DMS 273 treated with DMSO at 0.1 percent for 48 hours (cell line): ENCODE measurements at regions not wholly inside any gene's neighbourhood (a gene's known extent, or its start where the extent isn't known, plus 50 kb on each side); places are given as distances from the start of the nearest gene placed in this dataset.
"Not testable (repeated sequence)": the region's sequence is repeated elsewhere in the genome, so short reads cannot be mapped to it uniquely, and the experiment has no call there.

Experiments used
- DNase-seq: peaks from one replicate; lab custom pipeline; 2025; lab: John Stamatoyannopoulos, UW

DNA sequence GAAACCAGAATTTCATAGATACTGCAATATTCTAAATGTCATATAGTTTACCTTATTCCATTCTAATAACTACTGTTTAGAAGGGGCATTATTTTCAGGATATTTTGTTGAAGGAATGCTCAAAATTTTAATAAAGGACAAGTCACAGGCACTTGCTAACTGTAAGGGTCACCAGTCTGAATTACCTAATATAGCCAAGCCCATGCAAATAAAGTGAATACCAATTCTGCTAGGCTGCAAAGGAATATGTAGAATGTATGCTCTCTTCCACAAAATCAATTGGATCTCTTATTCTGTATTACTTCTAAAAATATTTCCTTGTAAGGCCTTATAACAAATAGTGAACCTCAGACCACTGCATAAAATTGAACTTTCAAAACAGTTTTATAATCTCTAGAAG, 52.3 kb upstream of the FAT4 start:
- no peak for DNase-seq

DNA sequence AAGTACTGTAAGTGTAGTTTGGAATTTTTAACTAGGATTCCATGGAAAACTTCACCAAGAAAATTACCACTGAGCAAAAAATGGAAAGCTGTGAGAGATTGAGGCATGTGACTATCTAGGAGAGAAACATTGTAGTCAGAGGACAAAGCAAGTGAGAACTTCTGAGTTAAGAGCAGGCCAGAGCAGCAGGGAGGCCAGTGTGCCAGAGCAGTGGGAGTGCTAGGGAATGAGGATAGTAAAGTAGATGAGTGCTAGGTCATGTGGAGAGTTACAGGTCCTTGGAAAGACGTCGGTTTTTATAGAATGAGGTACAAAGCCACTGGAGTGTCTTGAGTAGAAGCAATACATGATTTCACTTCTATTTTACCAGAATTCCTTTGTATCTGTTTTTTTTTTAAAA, 52.7 kb upstream of the FAT4 start:
- DNase-seq, result no peak

DNA sequence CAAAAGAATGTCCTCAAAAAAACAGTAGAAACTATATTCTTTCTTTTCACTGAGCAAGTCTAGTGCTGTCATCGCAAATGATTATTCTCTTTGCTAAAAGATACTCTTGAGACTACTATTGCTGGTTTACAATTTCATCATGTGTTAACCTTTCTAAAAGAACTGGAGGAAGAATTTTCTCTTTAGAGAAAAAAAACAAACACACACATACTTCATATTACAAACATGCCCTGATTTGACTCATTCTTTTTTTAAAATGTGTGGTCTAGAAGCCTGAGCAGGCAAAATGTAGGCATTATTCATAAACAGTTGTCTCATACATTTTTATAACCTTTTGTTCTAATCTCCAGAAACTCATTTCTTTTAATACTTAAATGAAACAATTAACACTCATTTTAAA, 60.6 kb upstream of the FAT4 start:
- DNase-seq, result no peak

DNA sequence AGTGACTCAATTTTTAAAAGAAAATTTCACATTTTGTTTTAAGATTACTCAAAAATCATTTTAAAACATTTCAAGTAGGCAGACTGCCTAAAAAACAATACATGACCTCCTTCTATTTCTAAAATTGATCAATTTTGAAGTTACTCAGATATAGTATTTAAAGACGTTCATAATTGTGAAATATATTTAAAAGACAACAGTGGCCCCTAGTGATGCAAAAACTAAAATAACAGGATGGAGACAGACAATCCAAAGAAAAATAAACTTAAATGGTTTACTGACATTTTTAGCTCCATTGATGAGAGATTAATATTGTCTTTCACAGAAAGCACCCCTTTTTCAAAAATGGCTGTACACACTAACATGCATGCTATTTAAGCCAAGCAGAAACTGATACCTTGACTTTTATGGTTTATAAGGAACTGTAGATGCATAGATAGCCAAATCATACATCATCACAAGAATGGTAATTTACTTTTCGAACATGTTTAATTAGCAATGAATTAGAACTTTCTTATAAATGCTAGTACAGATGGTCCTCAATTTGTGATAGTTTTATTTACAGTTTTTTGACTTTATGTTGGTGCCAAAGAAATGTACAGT, 69.8 kb upstream of the FAT4 start:
- no peak for DNase-seq

DNA sequence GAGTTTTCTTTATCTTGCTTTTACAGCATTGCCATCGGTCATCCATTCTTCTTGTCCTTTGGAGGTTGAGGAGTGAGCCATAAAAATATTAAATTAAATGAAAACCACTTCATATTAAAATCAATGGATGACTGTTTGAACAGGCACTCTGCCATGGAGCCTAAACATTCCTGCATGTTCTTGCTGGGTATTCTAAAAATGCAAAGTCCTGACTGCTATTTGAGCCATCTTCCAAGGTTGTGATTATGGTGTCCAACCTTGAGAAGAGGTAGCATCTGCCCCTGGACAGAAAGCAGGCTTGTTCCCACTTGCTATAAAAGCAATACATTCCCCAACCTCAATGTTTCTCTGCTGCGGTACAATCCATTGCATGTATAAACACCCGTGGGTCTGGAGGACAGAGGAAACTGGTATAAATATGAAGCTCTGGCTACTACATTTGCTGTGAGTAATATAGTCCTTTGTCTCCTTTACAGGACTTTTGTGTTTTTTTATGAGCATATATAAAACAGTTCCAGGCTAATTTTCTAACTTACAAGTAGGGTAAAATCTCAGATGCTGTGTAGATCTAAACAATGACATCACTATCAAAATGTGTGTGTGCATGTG, 70.9 kb upstream of the FAT4 start:
- no peak for DNase-seq

DNA sequence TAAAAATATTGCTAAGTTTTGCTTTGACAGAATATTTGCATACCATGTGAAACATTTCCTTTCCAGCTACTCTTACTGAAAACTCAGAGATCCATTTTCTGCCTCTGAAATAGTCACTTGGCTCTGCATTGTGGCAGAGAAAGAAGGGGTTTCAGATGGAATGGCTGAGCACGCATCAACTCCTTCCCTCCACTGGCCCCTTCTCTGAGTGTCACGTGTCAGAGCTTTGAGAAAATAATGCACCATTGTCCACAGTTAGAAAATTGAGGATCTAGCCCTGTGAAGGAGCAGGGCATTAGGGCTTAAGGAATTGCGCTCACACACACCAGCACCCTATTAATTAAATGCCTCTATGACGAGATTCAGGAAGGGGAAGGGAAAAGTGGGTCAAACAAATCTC, 78.8 kb upstream of the FAT4 start:
- no peak for DNase-seq

DNA sequence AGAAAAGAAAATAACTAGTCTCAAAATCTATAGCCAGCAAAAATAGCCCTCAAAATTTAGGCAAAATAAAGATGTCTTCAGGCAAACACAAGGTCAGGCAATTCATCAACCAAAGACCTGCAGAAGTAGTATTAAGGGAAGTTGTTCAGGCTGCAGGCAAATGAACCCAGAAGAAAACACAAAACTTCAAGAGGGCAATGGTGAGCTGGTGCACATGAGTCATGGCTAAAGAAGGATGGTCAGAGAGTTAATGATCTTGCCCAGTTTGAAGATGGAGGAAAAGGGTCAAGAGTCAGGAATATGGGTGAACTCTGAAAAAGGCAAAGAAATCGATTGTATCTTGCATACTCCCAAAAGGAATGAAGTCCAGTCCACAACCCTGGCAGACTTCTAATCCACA, 83.1 kb upstream of the FAT4 start:
- DNase-seq, result no peak

DNA sequence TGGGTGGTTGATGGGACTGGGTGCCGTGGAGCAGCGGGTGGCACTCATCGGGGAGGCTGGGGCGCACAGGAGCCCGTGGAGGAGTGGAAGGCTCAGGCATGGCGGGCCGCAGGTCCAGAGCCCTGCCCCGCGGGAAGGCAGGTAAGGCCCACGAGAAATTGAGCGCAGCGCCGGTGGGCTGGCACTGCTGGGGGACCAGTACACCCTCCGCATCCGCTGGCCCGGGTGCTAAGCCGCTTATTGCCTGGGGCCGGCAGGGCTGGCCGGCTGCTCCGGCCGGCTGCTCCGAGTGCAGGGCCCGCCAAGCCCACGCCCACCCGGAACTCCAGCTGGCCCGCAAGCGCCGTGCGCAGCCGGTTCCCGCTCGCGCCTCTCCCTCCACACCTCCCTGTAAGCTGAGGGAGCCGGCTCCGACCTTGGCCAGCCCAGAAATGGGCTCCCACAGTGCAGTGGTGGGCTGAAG, 85.1 kb upstream of the FAT4 start:
- DNase-seq, result no peak

DNA sequence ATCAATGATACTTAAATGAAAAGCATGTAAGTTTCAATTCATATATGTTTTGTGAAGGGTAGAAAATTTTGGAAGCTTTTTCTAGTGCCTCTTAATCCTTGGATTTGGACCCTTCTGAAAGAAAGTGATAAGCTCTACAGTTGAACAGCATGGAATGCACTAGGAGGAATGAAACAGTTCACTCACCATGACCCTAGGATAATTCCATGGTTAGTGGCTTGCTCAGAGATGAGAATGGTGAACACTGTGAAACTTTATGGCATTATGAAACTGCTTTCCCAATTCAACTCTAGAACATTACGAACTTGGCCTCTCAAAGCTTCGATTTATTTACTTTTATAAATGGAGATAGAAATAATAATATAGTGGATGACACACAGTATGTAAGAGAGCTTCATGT, 88.9 kb upstream of the FAT4 start:
- no peak for DNase-seq

DNA sequence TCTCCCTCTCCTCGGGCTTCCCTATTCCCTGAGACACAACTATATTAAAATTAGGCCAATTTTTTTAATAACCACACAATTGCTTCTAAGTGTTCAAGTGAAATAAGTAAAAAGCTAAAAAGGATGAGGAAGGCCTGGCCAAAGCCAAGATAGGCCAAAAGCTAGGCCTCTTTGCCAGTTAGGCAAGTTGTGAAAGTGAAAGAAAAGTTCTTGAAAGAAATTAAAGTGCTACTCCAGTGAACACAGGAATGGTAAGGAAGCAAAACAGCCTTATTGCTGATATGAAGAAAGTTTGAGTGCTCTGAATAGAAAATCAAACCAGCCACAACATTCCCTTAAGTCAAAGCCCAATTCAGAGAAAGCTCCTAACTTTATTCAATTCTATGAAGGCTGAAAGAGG, 114.2 kb upstream of the FAT4 start:
- no peak for DNase-seq

DNA sequence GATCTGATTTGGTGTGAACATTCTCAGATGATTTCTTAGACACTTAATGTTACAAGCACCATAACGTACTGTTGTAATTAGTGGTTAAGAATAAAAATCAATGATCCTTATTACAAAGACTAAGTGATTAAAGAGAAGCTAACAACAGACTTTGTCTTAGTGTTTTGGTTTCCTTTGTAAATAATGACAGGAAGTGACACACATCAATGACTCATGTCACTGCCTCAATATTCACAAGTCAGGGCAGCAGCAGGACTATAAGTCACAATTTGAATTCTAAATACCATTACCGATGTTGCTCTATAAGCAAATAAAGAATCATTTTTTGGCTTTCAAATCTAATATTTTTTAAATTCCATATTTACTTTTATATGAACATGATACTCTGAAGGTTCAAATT, 115.8 kb upstream of the FAT4 start:
- DNase-seq, result no peak

DNA sequence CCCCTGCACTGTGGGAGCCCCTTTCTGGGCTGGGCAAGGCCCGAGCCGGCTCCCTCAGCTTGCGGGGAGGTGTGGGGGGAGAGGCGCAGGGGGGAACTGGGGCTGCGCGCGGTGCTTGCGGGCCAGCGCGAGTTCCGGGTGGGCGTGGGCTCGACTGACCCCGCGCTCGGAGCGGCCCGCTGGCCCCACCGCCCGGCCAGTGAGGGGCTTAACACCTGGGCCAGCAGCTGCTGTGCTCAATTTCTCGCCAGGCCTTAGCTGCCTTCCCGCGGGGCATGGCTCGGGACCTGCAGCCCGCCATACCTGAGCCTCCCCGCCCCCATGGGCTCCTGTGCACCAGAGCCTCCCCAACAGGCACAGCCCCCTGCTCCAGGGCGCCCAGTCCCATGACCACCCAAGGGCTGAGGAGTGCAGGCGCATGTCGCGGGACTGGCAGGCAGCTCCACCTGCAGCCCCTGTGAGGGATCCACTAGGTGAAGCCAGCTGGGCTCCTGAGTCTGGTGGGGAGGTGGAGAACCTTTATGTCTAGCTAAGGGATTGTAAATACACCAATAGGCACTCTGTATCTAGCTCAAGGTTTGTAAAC, 122.8 kb upstream of the FAT4 start:
- not testable (repeated sequence) for DNase-seq

DNA sequence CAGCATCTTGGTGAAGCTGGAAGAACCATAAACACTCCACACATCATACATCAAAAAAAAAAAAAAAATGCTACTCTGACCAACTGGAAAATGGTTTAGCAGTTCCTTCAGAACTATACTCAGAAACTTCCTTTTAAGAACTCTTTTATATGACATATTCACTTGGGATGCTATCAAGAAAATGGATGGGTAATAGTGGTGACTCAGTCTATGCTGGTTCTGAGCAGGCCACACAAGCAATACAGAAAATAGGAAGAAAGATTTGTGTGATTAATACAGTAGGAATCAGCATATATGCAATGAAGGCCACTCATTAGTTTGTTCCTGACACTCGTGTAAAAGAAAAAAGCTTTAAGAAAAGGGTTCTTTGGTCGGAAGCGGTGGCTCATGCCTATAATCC, 123.5 kb upstream of the FAT4 start:
- DNase-seq, result no peak

DNA sequence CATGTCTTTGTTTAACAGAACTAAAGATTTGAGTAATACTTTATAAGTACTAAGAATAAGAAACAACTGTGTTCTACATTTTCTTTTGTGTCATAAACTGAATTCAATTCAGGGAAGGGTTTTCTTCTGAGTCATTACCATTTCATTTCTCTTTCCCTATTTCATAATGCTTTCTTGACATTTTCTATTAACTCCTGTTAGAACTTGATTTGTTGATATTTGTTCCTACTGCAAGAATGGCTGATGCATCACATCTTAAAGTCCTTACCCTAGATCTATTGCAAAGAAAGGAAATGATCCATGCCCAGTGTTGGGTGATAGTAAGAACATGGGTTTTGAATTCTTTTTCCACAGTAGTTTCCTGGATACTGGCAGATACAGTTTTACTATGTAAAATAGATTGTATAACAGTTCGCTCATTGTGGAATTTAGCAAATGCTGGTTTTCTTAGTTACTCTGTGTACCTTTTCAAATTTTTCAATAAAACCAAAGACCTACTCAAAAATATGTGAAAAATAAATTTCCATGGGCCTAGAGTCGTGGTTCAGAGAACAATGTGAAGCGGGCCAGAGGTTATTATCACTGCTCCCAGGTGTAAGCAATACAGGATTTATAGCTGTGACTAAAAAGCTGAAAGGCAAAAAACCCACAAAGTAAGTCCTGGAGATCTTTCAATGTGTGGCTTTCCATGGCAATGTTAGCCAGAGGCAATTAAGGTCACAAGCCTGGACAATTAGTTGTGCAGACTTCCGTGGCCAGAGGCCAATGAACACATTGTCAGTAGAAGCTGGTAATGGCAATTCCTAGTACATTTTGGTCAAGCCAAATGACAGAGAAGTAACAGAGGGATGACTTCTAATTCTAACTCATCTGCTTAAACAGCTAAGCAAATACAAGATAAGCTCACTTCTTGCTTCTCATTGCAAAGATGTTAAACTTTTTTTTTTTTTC, 127.3 kb upstream of the FAT4 start:
- DNase-seq, result no peak

DNA sequence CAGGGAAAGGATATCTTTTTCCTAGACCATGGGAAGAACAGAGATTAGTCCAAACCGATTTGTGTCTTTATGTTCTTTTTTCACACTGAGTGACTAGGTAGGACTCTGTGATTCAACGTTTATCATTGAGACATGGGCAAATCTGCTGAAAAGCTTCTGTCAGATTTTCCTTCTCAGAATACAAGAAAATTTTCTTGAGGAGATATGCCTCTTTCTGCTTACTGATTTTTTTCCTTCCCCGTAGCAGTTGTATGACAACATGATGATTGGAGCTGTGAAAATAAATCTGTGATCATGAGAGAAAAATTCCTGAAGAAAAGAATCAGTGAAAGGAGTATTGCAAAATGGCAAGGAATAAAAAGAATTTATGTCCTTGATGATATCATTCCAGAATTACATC, 130.6 kb upstream of the FAT4 start:
- no peak for DNase-seq

DNA sequence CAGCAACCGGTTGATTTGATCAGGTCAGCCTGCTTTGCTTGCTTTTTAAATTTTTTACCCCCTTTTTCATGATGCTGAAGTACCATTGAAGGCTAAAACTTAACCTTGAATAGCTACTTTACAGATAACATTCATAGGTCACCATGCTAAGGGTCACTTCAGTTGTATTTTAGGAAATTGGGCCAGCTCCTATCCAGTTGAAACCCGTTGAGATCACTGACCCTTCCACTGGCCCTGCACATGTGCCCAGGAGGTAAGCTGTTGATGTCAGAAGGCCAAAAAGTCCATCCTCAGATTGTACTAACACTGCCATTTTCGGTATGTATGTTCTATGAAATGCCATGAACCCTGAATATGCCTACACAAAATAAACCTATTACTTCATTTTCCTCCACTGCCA, 133.0 kb upstream of the FAT4 start:
- no peak for DNase-seq

DNA sequence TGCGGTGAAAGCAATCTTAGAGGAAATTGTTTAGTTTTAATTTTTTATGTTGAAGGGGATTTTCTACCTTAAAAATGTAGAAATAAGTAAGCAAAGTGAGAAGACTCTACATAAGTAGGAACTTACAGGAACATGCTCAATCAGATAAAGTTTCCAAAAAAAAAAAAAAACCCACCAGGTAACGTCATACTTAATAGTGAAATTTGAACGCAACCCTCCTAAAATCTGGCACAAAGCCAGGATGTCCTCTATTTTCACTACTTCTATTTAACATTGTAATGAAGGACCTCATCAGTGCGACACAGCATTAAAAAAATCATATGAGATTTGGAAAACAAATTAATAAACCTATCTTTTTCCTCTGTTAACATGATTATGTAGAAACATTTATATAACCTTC, 135.0 kb upstream of the FAT4 start:
- no peak for DNase-seq

DNA sequence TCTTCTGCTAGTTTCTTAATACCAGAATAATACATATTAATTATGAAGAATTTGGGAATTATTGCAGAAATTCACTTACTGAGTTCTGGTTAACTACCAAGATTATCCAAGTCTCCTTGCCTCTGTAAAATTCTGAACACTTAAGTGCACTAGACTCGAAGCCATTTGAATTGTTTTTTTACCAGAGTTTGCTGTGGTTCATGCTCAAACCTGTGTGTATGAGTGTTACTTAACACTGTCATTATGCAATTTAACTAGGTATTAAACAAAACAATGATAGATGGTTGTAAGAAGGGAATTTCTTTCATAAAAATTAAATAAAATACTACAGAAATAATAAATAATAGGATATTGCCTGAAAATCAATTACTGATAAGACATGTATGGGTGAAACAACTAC, 145.6 kb upstream of the FAT4 start:
- DNase-seq, result no peak

DNA sequence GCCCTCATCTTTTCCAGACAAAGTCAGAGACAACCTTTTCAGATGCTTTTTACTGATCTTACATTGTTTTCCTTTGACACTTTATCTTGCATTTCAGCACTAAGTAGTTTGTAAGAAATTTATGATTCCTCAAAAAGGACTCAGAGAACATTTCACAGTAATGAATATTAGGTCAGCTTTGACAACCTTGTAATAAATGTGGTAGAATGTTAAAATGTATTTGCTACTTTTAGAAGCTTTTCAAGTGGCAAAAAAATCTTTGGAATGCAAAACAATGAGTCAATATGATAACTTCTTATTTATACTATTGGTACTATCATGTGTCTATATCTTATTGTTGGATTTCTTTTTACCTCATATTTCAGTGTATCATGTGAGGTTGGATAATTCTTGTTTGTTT, 146.2 kb upstream of the FAT4 start:
- no peak for DNase-seq

DNA sequence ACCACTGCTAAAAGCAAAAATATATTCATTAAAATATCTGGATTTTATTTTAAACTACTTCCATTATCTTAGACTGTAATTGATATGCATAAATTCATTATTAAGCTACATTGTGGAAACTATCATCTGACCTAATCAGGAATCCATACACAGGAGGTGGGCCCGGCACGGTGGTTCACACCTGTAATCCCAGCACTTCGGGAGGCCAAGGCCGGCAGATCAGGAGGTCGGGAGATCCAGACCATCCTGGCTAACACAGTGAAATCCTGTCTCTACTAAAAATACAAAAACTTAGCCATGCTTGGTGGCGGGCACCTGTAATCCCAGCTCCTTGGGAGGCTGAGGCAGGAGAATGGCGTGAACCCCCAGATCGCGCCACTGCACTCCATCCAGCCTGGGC, 148.7 kb upstream of the FAT4 start:
- not testable (repeated sequence) for DNase-seq

DNA sequence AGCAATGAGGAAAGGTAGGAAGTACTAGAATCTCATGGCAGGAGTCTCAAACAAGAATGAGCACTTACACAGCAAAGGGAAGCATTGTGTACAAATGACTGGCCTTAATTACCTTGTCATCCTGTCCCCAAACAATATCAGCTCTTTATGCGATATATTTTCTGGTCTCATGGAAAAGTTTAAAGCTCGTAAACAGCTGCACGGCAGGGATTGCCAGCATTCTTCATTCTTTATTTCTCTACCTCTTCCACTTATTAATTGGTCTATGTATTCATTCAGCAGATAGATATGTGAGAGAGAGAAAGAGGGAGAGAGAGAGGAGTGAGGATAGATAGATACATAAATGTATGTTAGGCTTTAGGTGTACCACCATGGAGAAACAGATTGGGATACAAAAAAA, 155.8 kb upstream of the FAT4 start:
- DNase-seq, result no peak

DNA sequence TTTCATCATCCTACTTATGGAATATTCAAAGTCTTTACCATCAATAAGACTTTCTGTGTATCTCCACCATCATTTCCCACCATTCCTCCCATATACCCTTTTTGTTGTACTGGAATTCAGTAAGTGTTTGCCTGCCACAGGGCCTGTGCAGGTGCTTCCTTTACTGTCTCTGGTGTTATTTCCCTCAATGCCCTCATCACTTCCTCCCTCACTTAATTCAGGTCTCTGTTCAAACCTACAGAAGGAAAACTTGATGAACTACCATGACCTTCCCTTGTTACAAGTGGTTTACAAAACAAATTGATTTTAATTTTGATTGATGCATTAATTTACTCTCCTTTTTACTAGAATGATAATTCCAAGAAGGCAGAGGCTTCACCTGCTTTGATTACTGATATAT, 159.5 kb upstream of the FAT4 start:
- no peak for DNase-seq

DNA sequence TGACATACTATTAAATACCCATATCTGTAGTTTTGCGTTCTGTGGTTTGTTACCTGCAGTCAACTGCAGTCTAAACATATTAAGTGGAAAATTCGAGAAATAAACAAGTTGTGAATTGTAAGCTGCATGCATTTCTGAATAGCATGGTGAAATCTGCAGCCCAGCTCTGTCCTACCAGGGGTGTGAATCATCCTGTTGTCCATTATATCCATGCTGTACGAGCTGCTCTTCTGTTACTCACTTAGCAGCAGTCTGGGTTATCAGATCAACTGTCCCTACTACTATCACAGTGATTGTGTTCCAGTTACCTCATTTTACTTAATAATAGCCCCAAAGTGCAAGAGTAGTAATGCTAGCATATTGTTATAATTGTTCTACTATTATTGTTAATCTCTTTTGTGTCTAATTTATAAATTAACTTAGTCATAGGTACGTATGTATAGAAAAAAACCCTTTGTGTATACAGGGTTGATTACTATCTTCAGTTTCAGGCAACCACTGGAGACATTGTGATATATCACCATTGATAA, 173.7 kb upstream of the FAT4 start:
- DNase-seq, result no peak
